IMR-90 (cell line): ENCODE measurements at regions not wholly inside any gene's neighbourhood (a gene's known extent, or its start where the extent isn't known, plus 50 kb on each side); places are given as distances from the start of the nearest gene placed in this dataset.

Source experiments
- CTCF ChIP-seq: conservative IDR thresholded peaks from 2 replicates; pipeline ENCODE4 v1.5.1; 2012; ENCODE audit warnings: mild to moderate bottlenecking, low read depth, low read length, improper control_type of control experiment
- ELK1 ChIP-seq: fragments of 150-350 bp; IDR thresholded peaks from 2 replicates; pipeline ENCODE4 v1.6.1; 2016; ENCODE audit warnings: low read depth, mild to moderate bottlenecking, low read length, moderate library complexity, borderline replicate concordance
- FOS ChIP-seq: fragments of 150-350 bp; IDR thresholded peaks from 2 replicates; pipeline ENCODE4 v1.6.1; 2016; ENCODE audit warnings: low read depth, low read length
- MAFK ChIP-seq: IDR thresholded peaks from 2 replicates; pipeline ENCODE4 v1.6.1; 2012; ENCODE audit warnings: low read depth, low read length, improper control_type of control experiment
- MAZ ChIP-seq: IDR thresholded peaks from 2 replicates; pipeline ENCODE4 v1.6.1; 2012; ENCODE audit warnings: low read depth, mild to moderate bottlenecking, low read length, improper control_type of control experiment, moderate library complexity, borderline replicate concordance
- MXI1 ChIP-seq: IDR thresholded peaks from 2 replicates; pipeline ENCODE4 v1.6.1; 2012; ENCODE audit warnings: low read depth, mild to moderate bottlenecking, low read length, moderate library complexity, borderline replicate concordance
- POLR2A ChIP-seq: IDR thresholded peaks from 2 replicates; pipeline ENCODE4 v1.6.1; 2012; ENCODE audit warnings: mild to moderate bottlenecking, low read depth, low read length
- RAD21 ChIP-seq: IDR thresholded peaks from 2 replicates; pipeline ENCODE4 v1.6.1; 2012; ENCODE audit warnings: low read length, improper control_type of control experiment
- RCOR1 ChIP-seq: IDR thresholded peaks from 2 replicates; pipeline ENCODE4 v1.6.1; 2012; ENCODE audit warnings: mild to moderate bottlenecking, low read length, improper control_type of control experiment; ENCODE audit not compliant: insufficient replicate concordance
- USF2 ChIP-seq: fragments of 150-350 bp; IDR thresholded peaks from 2 replicates; pipeline ENCODE4 v1.6.1; 2017; ENCODE audit warnings: mild to moderate bottlenecking, antibody characterized with exemption, low read length, low read depth

GRCh38 chr1:88056881-88057280 lies 627.2 kb upstream of the PKN2 start:
- TF ChIP-seq RCOR1 (no peak), RAD21 (no peak), CTCF (no peak), MXI1 (no peak), POLR2A (no peak), FOS (no peak), MAZ (no peak), MAFK (peak; percentile 95), ELK1 (no peak), USF2 (no peak)
